ENCODE measurements at regions not wholly inside any gene's neighbourhood (a gene's known extent, or its start where the extent isn't known, plus 50 kb on each side); places are given as distances from the start of the nearest gene placed in this dataset.

DNA sequence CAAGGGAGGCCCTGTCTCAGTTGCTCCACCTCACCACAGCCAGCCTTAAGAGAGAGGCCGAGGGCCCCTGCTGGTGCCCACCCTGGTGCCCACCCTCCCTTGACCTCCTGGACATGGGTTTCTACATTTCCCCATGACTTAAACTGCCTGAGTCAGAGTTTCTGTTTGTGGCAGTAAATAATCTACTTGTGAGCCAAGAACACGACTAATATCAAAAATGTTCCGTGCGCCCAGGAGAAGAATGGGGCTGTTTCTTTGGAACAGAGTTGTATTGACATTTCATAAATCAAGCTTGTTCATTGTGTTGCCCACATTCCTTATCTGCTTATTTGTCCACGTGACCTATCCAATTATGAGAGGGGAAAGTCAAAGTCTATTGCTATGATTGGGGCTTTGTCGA lies 143.5 kb downstream of the ANKRD60 start:
- Histone ChIP-seq H3K4me3 (ENCODE audit: low read length) (no peak overlapping the region), H3K36me3 (ENCODE audit: control insufficient read depth, low read depth, low read length) (no peaks in the 10 kb centered on the region), H3K4me1 (ENCODE audit: control insufficient read depth, low read depth, low read length) (no peaks in the 10 kb centered on the region), H3K9ac (ENCODE audit: low read length) (no peak overlapping the region), H3K27me3 (ENCODE audit: control insufficient read depth, insufficient read depth, low read length) (no peaks in the 10 kb centered on the region), H3K27ac (ENCODE audit: low read length) (no peak overlapping the region), H3K9me3 (ENCODE audit: control insufficient read depth, low read depth, low read length) (no peaks in the 10 kb centered on the region)

DNA sequence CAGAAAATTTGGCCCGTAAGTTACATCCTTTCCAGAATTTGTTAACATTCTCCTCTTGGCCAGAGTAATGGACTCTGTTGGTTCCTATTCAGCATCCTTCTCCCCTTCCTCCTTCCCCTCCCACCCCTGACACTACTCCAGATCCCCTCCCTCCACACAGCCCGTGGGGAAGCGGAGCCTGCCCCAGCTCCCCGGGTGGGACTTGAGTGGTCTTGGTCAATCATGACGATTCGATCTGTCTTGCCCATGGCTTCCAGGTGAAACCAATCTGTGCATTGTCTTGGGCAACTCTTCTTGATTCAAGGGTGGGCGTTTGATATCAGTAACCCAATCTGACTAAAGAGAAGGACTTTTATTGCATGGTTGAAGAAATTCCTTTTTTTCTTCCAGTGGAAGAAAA lies 143.9 kb downstream of the ANKRD60 start:
- Histone ChIP-seq H3K4me1 (ENCODE audit: control insufficient read depth, low read depth, low read length) (no peaks in the 10 kb centered on the region), H3K9ac (ENCODE audit: low read length) (no peak overlapping the region), H3K27me3 (ENCODE audit: control insufficient read depth, insufficient read depth, low read length) (no peaks in the 10 kb centered on the region), H3K36me3 (ENCODE audit: control insufficient read depth, low read depth, low read length) (no peaks in the 10 kb centered on the region), H3K27ac (ENCODE audit: low read length) (no peak overlapping the region), H3K4me3 (ENCODE audit: low read length) (no peak overlapping the region), H3K9me3 (ENCODE audit: control insufficient read depth, low read depth, low read length) (no peaks in the 10 kb centered on the region)

DNA sequence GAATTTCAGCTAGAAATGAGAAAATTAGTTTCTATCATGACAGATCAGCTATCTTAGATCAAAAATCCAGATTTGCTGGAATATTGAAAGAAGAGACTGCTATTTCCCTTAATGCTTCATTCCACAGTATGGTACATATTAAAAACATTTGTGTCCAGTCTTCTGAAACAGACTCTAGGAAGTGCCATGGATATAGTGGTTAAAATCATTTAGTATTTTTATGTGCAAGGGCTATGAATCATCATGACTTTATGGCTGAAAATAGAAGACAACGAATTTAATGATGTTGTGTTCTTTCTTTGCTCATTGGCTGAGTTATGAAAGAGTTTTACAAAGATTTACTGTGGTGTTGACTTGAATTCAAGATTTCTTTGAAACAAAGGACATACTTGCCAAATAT lies 146.6 kb downstream of the ANKRD60 start:
- H3K9me3 ChIP-seq (ENCODE audit: control insufficient read depth, low read depth, low read length): no peaks in the 10 kb centered on the region
- H3K4me1 ChIP-seq (ENCODE audit: control insufficient read depth, low read depth, low read length): no peaks in the 10 kb centered on the region
- H3K9ac ChIP-seq (ENCODE audit: low read length): no peak overlapping the region
- H3K4me3 ChIP-seq (ENCODE audit: low read length): no peak overlapping the region
- H3K27me3 ChIP-seq (ENCODE audit: control insufficient read depth, insufficient read depth, low read length): no peaks in the 10 kb centered on the region
- H3K27ac ChIP-seq (ENCODE audit: low read length): no peak overlapping the region
- no peaks in the 10 kb centered on the region for H3K36me3 ChIP-seq (ENCODE audit: control insufficient read depth, low read depth, low read length)

DNA sequence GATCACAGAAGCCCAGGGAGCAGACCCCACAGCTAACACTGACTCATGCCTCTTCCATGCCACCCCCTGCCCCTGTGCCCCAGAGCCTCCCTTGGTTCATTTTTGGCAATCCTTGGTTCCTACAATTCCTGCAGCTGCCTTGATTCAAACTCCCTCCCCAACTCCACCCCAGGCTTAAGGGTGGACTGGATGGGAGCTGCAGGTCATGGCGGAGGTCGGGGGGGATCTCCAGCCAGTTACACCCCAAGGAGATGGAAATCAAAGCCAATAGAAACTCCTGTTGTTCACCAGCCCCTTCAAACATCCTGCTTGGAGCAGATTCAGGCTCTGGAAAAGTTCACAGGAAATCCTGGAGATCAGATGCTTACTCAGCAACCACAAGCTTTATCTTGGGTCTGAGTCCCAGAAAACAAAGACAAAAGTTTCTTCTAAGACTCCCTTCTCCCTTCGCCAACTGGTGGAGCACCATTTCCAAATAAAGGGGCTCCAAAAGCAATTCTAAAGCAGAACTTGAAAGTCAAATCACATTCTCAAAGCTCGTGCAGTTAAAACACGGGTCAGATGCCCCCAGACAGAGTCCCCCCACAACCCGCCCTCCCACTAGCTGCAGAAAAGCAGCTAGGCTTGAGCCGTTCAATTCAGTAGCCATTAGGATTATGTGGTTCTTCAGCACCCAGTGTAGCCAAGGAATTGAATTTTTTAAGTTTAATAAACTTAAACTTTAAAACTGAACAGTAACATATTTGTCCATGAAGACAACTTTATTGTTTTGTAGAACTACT lies 149.5 kb downstream of the ANKRD60 start:
- Histone ChIP-seq H3K9ac (ENCODE audit: low read length) (no peak overlapping the region), H3K4me3 (ENCODE audit: low read length) (no peak overlapping the region), H3K36me3 (ENCODE audit: control insufficient read depth, low read depth, low read length) (no peaks in the 10 kb centered on the region), H3K4me1 (ENCODE audit: control insufficient read depth, low read depth, low read length) (no peaks in the 10 kb centered on the region), H3K9me3 (ENCODE audit: control insufficient read depth, low read depth, low read length) (no peaks in the 10 kb centered on the region), H3K27me3 (ENCODE audit: control insufficient read depth, insufficient read depth, low read length) (no peaks in the 10 kb centered on the region), H3K27ac (ENCODE audit: low read length) (no peak overlapping the region)

DNA sequence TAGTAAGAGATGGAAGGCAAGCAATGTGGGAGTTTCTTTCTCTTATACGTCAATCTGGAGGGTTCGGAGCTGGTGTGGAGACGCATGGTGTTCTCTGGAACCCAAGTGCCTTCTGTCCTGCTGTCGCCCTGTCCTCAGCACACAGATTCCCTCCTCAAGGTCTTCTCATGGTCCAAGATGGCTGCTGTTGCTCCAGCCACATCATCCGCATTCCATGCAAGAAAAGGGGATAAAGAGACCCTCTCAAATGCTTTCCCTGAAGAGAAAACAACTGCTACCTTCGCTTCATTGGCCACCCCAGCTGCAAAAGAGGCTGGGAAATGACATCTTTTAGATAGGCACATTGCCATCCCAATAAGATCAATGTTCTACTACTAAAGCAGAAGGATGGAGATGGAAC lies 151.2 kb downstream of the ANKRD60 start:
- Histone ChIP-seq H3K4me3 (ENCODE audit: low read length) (no peak overlapping the region), H3K9ac (ENCODE audit: low read length) (no peak overlapping the region), H3K9me3 (ENCODE audit: control insufficient read depth, low read depth, low read length) (no peaks in the 10 kb centered on the region), H3K27me3 (ENCODE audit: control insufficient read depth, insufficient read depth, low read length) (no peaks in the 10 kb centered on the region), H3K4me1 (ENCODE audit: control insufficient read depth, low read depth, low read length) (no peaks in the 10 kb centered on the region), H3K36me3 (ENCODE audit: control insufficient read depth, low read depth, low read length) (no peaks in the 10 kb centered on the region), H3K27ac (ENCODE audit: low read length) (no peak overlapping the region)

DNA sequence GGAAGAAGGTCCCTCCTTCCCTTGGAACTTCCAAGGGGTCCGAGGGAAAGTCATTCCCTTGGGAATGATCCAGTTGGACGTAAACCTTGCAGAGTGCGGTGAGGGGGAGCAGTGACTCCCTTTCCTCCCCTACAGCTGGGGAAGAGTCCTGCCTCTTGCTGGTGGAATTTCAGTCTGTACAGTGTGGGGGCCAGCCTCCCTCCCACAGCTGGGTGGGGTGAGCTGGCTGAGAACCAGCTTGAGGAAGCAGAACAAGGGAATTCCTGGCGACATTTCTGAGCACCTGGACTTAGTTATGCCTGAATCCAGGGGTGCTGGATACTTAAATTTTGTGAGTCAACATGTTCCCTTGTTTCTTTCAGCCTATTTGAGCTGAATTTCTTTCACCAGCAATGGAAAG lies 152.0 kb downstream of the ANKRD60 start:
- Histone ChIP-seq H3K27ac (ENCODE audit: low read length) (no peak overlapping the region), H3K27me3 (ENCODE audit: control insufficient read depth, insufficient read depth, low read length) (no peaks in the 10 kb centered on the region), H3K4me3 (ENCODE audit: low read length) (no peak overlapping the region), H3K36me3 (ENCODE audit: control insufficient read depth, low read depth, low read length) (no peaks in the 10 kb centered on the region), H3K4me1 (ENCODE audit: control insufficient read depth, low read depth, low read length) (no peaks in the 10 kb centered on the region), H3K9ac (ENCODE audit: low read length) (no peak overlapping the region), H3K9me3 (ENCODE audit: control insufficient read depth, low read depth, low read length) (no peaks in the 10 kb centered on the region)

DNA sequence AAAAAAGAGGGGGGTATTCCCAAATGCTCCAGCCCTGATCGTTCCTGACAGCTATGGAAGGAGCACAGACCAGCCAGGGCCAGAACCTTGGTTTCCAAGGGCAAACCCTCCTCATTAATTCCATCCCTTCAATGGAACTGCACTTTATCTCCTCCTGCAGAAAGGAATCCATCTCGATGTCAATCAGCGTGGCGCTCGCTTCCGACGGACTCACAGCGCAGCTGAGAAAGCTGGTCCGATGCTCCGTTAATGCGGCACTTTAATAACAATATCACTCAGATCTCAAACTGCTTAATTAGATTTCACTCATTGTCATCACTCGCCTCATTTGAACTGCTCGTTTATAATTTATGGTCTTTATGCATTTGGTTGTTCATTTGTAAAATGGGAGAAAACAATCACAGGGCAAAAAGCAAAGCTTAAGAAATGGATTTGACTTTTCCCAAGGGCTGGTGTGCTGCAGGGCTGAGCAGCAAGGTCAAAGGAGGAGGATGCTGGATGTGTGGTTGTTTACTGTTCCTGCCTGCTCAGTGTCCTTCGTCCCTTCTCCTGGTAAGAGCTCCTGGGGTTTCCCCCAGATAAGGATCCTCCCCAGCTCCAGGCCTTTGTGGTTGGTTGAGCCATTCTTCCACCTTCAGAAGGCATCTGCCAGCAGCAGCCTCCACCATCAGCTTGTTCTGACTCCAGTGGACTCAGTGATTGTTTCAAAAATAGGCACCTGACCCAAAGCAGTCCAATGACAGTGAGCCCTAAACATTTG lies 152.7 kb downstream of the ANKRD60 start:
- H3K9ac ChIP-seq (ENCODE audit: low read length): no peak overlapping the region
- no peaks in the 10 kb centered on the region for H3K36me3 ChIP-seq (ENCODE audit: control insufficient read depth, low read depth, low read length)
- no peak overlapping the region for H3K27ac ChIP-seq (ENCODE audit: low read length)
- no peaks in the 10 kb centered on the region for H3K9me3 ChIP-seq (ENCODE audit: control insufficient read depth, low read depth, low read length)
- no peak overlapping the region for H3K4me3 ChIP-seq (ENCODE audit: low read length)
- no peaks in the 10 kb centered on the region for H3K27me3 ChIP-seq (ENCODE audit: control insufficient read depth, insufficient read depth, low read length)
- H3K4me1 ChIP-seq (ENCODE audit: control insufficient read depth, low read depth, low read length): no peaks in the 10 kb centered on the region

DNA sequence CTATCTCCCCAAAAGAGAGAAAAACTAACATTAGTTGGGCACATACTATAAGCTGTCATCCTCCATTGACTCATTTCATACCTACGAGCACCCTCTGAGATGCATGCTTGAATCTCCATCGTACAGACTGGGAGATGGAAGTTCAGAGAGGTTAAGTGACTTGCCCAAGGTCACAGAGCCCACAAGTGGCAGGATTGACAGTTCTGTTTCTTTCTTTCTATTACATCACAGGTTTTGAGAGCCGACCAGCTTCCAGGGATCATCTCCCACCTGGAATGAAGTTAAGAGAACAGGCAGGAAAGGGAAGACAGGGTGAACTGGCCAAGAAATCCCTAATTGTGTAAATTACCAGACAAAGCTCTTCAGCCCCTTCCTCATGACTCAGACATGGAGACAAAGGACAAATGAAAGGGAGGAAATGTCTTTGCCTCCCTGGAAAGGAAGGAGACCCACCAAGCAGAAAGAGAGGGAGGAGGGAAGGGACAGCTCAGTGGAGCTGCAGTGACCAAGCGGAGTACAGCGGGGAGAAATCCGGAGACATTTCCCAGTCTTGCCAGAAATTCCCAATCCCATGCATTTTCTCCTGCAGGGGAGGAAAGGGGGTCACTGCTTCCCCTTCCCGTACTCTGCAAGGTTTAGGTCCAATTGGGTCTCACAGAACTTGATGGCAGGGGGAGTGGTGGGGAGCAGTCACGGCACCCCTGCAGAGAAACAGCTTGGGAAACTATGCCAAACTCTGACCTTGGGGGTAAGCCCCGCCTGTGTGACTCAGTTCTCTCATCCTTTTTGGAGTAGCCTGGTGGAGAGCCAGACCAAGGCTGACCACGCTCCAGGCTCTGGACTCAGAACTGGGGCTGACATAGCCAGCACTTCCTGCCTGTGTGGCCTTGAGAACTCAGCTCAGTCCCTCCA lies 154.3 kb downstream of the ANKRD60 start:
- Histone ChIP-seq H3K4me1 (ENCODE audit: control insufficient read depth, low read depth, low read length) (no peaks in the 10 kb centered on the region), H3K9me3 (ENCODE audit: control insufficient read depth, low read depth, low read length) (no peaks in the 10 kb centered on the region), H3K36me3 (ENCODE audit: control insufficient read depth, low read depth, low read length) (no peaks in the 10 kb centered on the region), H3K9ac (ENCODE audit: low read length) (no peak overlapping the region), H3K27ac (ENCODE audit: low read length) (no peak overlapping the region), H3K27me3 (ENCODE audit: control insufficient read depth, insufficient read depth, low read length) (no peaks in the 10 kb centered on the region), H3K4me3 (ENCODE audit: low read length) (no peak overlapping the region)

DNA sequence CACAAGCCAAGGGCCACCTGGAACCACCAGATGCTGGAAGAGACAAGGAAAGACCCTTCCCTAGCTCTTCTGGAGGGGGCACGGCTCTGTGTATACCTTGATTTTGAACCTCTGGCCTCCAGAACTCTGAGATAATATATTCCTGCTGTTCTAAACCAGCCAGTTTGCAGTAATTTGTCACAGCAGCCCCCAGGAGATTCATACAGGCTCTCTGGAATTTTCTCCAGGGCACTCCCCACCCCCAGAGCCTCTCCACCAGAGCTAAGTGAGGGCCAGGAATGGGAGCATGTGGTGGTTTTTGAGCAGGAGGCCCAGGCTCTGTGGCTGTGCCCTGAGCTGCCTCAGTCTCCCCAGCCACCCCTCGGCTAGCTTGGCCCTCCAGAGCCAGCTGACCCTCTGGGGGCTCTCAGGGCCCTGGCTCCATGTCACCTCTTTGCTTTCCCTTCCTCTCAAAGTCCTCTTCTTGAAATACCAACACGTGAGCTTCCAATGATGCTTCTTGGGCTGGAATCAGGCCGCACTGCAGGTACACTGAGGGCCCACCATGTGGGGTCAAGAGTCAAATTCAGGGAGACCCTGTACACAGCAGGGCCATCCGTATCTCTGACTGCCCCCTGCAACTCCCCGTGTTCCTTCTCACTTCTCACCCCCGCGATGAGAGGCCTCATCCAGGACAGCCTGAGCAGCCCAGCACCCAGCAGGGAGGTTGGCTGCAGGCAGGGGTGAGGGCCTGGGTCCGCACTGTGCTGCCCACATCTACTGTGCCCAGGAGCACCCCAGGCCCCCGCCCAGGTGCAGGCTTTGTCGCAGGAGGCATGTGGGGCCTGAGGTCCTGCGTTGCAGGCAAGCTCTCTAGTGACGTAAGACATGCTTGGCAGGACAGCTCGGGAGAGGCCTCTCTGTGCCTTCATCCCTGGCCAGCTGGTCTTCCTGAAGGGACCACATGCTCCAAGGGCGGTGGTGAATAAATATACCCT lies 155.5 kb downstream of the ANKRD60 start:
- Histone ChIP-seq H3K36me3 (ENCODE audit: control insufficient read depth, low read depth, low read length) (no peaks in the 10 kb centered on the region), H3K27me3 (ENCODE audit: control insufficient read depth, insufficient read depth, low read length) (no peaks in the 10 kb centered on the region), H3K9me3 (ENCODE audit: control insufficient read depth, low read depth, low read length) (no peaks in the 10 kb centered on the region), H3K9ac (ENCODE audit: low read length) (no peak overlapping the region), H3K27ac (ENCODE audit: low read length) (no peak overlapping the region), H3K4me3 (ENCODE audit: low read length) (no peak overlapping the region), H3K4me1 (ENCODE audit: control insufficient read depth, low read depth, low read length) (no peaks in the 10 kb centered on the region)

DNA sequence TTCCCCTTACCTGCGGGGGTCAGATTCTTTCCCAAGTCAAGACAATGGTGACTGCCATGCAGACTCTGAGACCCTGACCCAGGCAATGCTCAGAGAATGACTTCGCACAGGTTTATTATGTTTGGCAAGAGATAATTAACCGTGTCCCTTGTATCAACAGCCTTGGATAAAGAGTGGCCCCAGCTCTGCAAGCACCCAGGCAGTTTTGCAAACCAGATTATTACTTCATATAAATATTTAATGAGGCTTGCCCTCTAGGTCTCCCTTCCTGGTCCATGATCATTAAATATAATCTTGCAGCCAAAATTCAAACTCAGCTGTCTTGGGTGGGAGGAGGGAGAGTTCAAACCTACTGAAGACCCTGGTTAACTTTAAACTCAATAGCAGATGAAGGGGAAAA lies 156.5 kb downstream of the ANKRD60 start:
- no peak overlapping the region for H3K9ac ChIP-seq (ENCODE audit: low read length)
- no peaks in the 10 kb centered on the region for H3K27me3 ChIP-seq (ENCODE audit: control insufficient read depth, insufficient read depth, low read length)
- H3K9me3 ChIP-seq (ENCODE audit: control insufficient read depth, low read depth, low read length): no peaks in the 10 kb centered on the region
- no peaks in the 10 kb centered on the region for H3K4me1 ChIP-seq (ENCODE audit: control insufficient read depth, low read depth, low read length)
- H3K36me3 ChIP-seq (ENCODE audit: control insufficient read depth, low read depth, low read length): no peaks in the 10 kb centered on the region
- H3K27ac ChIP-seq (ENCODE audit: low read length): no peak overlapping the region
- no peak overlapping the region for H3K4me3 ChIP-seq (ENCODE audit: low read length)
